DMS 273 (cell line): ENCODE measurements at regions not wholly inside any gene's neighbourhood (a gene's known extent, or its start where the extent isn't known, plus 50 kb on each side); places are given as distances from the start of the nearest gene placed in this dataset.

Experiments used
- DNase-seq: peaks from one replicate; lab custom pipeline; 2025; ENCODE audit not compliant: unreplicated experiment; lab: John Stamatoyannopoulos, UW

DNA sequence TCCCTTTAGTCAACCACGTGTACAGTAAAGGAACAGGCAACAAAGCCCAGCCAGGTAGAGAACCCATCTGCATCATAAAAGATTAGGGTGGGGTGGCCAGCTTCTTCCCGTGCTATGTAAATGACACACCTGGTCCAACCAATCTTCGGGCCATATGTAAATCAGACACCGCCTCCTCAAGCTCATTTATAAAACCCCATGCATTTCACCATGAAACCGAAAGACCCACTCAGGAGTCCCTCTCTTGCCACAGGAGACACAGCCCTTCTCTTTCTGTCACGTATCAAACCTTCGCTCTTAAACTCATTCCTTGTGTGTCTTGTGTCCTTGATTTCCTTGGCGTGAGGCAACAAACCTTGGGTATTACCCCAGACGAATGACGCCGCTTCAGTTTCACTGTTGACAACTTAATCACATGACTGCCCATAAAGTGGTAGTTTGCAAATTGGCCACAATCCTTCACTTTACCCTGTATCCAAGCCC, 59.8 kb upstream of the TBPL2 start:
- DNase-seq: no peak

DNA sequence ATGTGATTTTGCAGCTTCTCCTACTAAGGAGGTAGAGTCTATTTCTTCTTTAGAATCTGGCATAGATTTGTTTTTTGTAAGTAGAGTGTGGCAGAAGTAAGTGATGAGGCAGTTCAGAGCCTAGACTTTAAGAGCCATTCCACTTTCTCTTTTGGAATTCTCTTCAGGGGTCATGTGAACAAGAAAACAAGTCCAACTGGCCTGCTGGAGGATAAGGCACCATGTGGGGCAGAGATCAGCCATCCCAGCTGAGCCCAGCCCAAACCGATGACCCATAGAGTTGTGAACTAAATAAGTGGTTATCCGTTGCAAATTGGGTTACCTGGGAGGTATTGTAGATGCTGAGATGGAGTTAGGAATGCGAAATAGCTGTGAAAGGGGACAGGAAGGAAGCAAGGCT, 60.3 kb upstream of the TBPL2 start:
- DNase-seq: no peak

DNA sequence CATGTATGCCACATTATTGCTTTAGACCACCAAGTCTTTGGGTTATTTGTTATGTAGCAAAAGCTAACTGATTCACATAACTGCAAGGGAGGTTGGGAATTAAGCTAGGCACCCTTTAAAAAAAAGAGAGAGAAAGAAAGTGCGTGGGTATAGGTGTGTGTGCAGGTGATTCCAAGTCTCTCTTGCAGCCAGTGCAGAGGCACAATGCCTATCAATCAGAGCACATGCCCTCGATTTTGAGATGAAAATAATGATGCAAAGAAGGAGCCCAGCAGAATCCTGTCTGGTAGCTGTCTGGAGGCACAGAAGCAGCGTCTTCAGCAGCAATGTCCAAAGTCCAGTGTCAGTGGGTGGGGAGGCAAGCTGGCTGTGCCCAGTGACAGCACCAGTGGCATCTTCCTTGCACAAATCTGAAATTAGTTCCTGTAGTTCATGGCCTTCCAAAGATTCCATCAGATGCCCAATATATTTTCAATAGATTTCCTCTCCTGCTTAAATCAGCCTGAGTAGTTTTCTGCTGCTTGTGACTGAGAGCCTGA, 62.4 kb upstream of the TBPL2 start:
- DNase-seq: no peak

DNA sequence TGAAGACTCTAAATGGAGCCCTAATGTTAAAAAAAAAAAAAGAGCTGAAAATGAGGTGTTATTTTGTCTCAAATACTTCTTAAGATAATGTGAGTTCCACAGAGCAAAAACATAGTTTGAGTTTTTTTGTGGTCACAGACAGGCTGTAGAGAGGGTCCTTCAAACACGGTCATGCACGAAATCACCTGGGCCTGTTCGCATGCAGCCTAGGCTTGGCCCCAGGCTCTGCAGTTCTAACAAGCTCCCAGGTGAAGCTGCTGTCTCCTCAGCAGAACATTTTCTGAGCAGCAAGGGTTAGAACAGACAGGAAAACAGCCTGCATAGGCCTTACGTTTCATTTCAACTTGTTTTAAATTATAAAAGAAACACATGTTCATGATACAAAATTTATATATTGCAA, 65.4 kb upstream of the TBPL2 start:
- DNase-seq: no peak

GRCh38 chr14:55508676-55509075, 68.3 kb upstream of the TBPL2 start:
- DNase-seq: no peak

DNA sequence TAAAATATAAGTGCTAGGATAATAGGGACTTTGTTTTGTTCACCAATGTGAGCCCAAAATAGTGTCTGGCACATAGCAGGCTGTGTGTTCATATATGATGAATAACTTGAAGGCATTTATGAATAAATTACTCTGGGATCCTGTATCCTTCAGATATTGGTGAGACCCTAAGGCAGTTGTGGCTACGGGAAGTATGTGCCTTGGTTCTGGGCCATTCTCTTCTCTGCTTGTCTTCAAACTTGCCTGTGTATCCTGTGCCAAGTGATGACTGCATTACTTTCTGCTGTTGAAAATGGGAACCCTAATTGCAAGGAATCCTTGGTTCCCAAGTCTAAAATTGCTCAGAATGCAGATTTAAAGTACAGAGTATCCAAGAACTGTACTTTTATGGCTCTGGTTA, 67.6 kb upstream of the KTN1 start:
- DNase-seq: no peak

DNA sequence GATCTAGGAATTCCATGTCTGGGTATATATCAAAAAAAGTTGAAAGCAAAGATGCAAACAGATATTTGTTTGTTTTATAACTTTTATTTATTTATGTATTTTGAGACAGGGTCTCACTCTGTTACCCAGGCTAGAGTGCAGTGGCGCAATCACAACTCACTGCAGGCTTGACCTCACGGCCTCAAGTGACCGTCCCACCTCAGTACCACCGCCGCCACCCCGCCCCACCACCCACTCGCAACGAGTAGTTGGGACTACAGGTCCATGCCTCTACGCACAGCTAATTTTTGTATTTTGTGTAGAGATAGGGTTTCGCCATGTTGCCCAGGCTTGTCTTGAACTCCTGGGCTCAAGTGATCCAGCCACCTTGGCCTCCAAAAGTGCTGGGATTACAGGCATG, 66.5 kb upstream of the KTN1 start:
- DNase-seq: no peak

GRCh38 chr14:55514819-55515490, 65.1 kb upstream of the KTN1 start:
- DNase-seq: no peak

- DNase-seq: no peak
Measured at GRCh38 chr14:55516776-55517175, 63.2 kb upstream of the KTN1 start.

DNA sequence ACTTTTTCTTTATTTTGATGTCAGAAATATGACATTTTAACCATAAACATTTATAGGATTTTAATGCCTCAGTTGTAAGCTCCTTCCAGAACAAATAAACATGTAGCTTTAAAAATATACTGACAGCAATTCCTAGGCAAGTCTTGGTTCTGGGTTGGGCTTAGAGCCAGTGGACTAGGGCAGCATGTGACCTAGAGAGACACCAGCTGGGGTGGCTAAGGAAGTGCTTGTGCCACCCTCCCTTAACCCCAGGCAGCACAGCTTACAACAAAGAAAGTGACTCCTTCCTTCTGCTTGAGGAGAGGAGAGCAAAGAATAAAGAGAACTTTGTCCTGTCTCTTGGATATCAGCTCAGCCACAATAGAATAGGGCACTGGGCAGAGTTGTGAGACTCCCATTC, 61.6 kb upstream of the KTN1 start:
- DNase-seq: peak; percentile 17

DNA sequence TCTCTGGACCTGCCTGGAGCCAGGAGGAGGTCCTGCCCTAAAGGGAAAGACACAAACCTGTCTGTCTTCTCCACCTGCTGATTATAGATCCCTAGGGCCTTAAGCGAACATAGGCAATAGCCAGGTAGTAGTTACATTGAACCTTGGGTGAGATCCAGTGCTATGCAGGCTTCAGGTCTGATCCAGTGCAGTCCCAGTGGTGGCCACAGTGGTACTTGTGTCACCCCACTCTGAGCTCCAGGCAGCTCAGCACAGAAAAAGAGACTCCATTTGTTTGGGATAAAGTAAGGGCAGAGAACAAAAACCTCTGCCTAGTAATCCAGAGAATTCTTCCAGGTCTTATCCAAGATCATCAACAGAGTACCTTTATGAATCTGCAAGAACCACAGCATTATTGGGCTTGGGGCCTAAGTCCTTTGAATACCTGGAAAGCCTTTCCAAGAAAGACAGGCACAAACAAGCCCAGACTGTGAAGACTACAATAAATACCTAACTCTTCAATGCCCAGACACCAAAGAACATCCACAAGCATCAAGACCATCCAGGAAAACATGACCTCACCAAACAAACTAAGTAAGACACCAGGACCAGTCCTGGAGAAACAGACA, 60.4 kb upstream of the KTN1 start:
- DNase-seq: no peak

DNA sequence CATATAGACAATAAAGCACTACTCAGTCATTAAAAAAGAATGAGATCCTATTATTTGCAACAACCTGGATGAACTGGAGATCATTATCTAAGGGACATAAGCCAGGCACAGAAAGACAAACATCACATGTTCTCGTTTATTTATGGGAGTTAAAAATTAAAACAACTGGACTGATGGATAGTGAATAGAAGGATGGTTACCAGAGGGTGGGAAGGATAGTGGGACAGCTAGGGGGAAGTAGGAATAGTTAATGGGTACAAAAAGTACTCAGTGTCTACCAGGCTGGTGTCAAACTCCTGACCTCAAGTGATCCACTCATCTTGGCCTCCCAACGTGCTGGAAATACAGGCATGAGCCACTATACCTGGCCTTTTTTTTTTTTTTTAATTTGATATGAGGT, 56.7 kb upstream of the KTN1 start:
- no peak for DNase-seq
